GM12878 (cell line): ENCODE measurements at regions not wholly inside any gene's neighbourhood (a gene's known extent, or its start where the extent isn't known, plus 50 kb on each side); places are given as distances from the start of the nearest gene placed in this dataset.

Experiments
- ATAC-seq: fragments of 200-7000 bp; cut with Tn5 transposase; 3 replicates; pipeline ENCODE4 v1.9.1; 2020; ENCODE audit warnings: mild to moderate bottlenecking, moderate library complexity
- BruUV-seq: library from RNA; stranded (reverse); fragments of 400-500 nt; replicated peaks from 2 replicates; lab custom pipeline; 2021; lab: Mats Ljungman, UMichigan
- CTCF ChIA-PET: fragments of 300-600 bp; sonication (Branson Sonifier 250); formaldehyde crosslinking; extraction: SDS; loops from one replicate; lab custom pipeline; 2021; ENCODE audit warnings: inconsistent platforms; lab: Yijun Ruan, JAX
- POLR2A ChIA-PET: fragments of 350-600 bp; formaldehyde crosslinking; extraction: SDS; loops from one replicate; lab custom pipeline; 2021; ENCODE audit warnings: inconsistent platforms; lab: Charles Lee
- RAD21 ChIA-PET: fragments of 300-600 bp; sonication (Branson Sonifier 250); formaldehyde crosslinking; loops from one replicate; lab custom pipeline; 2023; ENCODE audit warnings: antibody characterized with exemption; ENCODE audit not compliant: unreplicated experiment; lab: Charles Lee
- SMC1A ChIA-PET: fragments of 300-600 bp; sonication (Branson Sonifier 250); formaldehyde crosslinking; loops from one replicate; lab custom pipeline; 2023; ENCODE audit not compliant: unreplicated experiment, uncharacterized antibody; lab: Charles Lee
- DNase-seq: peaks from one replicate; pipeline ENCODE4 v3.0.0-alpha.2; 2011; ENCODE audit warnings: low read depth, low spot score
- FAIRE-seq: peaks from 3 replicates; lab custom pipeline; 2011; peaks lifted over from hg19 to GRCh38; lab: Jason Lieb, UNC
- H2AFZ ChIP-seq: 2 replicates; pipeline ENCODE4 v1.6.0; 2011; ENCODE audit warnings: low read depth, low read length, control low read depth; ENCODE audit not compliant: control insufficient read depth
- H3K27ac ChIP-seq: 2 replicates; pipeline ENCODE4 v1.5.1; 2011; ENCODE audit warnings: control low read depth; ENCODE audit not compliant: control insufficient read depth, insufficient read depth
- H3K27me3 ChIP-seq, 2 experiments: replicated peaks in 1 of 2; 2 replicates each; pipeline versions ENCODE4 v1.6.0 to v1.6.1; 2011; ENCODE audit warnings: low read length in 1 of 2; ENCODE audit not compliant: control insufficient read depth in 2 of 2, insufficient read depth in 2 of 2
- H3K36me3 ChIP-seq, 2 experiments: 2 replicates each; pipeline ENCODE4 v1.5.1; 2011; ENCODE audit warnings: low read length in 1 of 2; ENCODE audit not compliant: control insufficient read depth in 2 of 2, insufficient read depth in 2 of 2
- H3K4me1 ChIP-seq: 2 replicates; pipeline ENCODE4 v1.6.1; 2011; ENCODE audit warnings: mild to moderate bottlenecking, low read length, moderate library complexity, mixed read lengths; ENCODE audit not compliant: control insufficient read depth, insufficient read depth
- H3K4me2 ChIP-seq: 2 replicates; pipeline ENCODE4 v1.6.0; 2011; ENCODE audit warnings: control low read depth; ENCODE audit not compliant: control insufficient read depth, insufficient read depth
- H3K4me3 ChIP-seq: fragments of 200-600 bp; sonication (generic); 2 replicates; pipeline ENCODE4 v1.5.1; 2016
- H3K79me2 ChIP-seq: 2 replicates; pipeline ENCODE4 v1.6.0; 2011; ENCODE audit warnings: low read length; ENCODE audit not compliant: control insufficient read depth, insufficient read depth
- H3K9ac ChIP-seq: 2 replicates; pipeline ENCODE4 v1.8.0; 2011; ENCODE audit warnings: low read length, control low read depth, mixed read lengths; ENCODE audit not compliant: control insufficient read depth, insufficient read depth
- H3K9me3 ChIP-seq: replicated peaks from 3 replicates; pipeline ENCODE4 v1.5.1; 2011; ENCODE audit warnings: mild to moderate bottlenecking, low read length; ENCODE audit not compliant: control insufficient read depth, insufficient read depth
- H4K20me1 ChIP-seq: 2 replicates; pipeline ENCODE4 v1.6.0; 2011; ENCODE audit not compliant: control insufficient read depth, insufficient read depth
- ATF3 ChIP-seq: IDR thresholded peaks from 2 replicates; pipeline ENCODE4 v1.6.1; 2011; ENCODE audit warnings: low read depth, mild to moderate bottlenecking, low read length, moderate library complexity, borderline replicate concordance; ENCODE audit errors: extremely low read depth
- BMI1 ChIP-seq: fragments of 450-650 bp; IDR thresholded peaks from 2 replicates; pipeline ENCODE4 v1.6.1; 2016; ENCODE audit warnings: mild to moderate bottlenecking, moderate library complexity, borderline replicate concordance
- CBFB ChIP-seq: IDR thresholded peaks from 2 replicates; pipeline ENCODE4 v1.6.1; 2016; ENCODE audit warnings: antibody characterized with exemption, low read depth
- CBX3 ChIP-seq: fragments of 200-600 bp; sonication (generic); IDR thresholded peaks from 2 replicates; pipeline ENCODE4 v1.6.1; 2016; ENCODE audit warnings: low read depth, borderline replicate concordance
- CHD1 ChIP-seq: IDR thresholded peaks from 2 replicates; pipeline ENCODE4 v1.6.1; 2012; ENCODE audit warnings: low read depth, low read length, improper control_type of control experiment
- EGR1 ChIP-seq, 2 experiments: IDR thresholded peaks; 1 replicate in 1 of 2; 2 replicates in 1 of 2; pipeline ENCODE4 v1.6.1; 2011 to 2012; ENCODE audit warnings: low read depth in 2 of 2, low read length in 2 of 2, borderline replicate concordance in 1 of 2, mild to moderate bottlenecking in 1 of 2, moderate library complexity in 1 of 2
- ESRRA ChIP-seq: IDR thresholded peaks from 2 replicates; pipeline ENCODE4 v1.6.1; 2012; ENCODE audit warnings: mild to moderate bottlenecking, low read length, improper control_type of control experiment
- LARP7 ChIP-seq: fragments of 450-650 bp; IDR thresholded peaks from 2 replicates; pipeline ENCODE4 v1.6.1; 2017; ENCODE audit warnings: mild to moderate bottlenecking
- RBBP5 ChIP-seq: fragments of 200-600 bp; sonication (generic); conservative IDR thresholded peaks from 2 replicates; pipeline ENCODE4 v1.6.1; 2016
- SPI1 ChIP-seq: IDR thresholded peaks from 2 replicates; pipeline ENCODE4 v1.6.1; 2011; ENCODE audit warnings: low read depth, mild to moderate bottlenecking, low read length, moderate library complexity, borderline replicate concordance; ENCODE audit not compliant: insufficient read depth
- SREBF2 ChIP-seq: IDR thresholded peaks from 2 replicates; pipeline ENCODE4 v1.6.1; 2012; ENCODE audit warnings: mild to moderate bottlenecking, low read length
- STAT3 ChIP-seq: IDR thresholded peaks from 2 replicates; pipeline ENCODE4 v1.6.1; 2011; ENCODE audit warnings: low read depth, low read length, improper control_type of control experiment
- ZBTB33 ChIP-seq: fragments of 450-650 bp; IDR thresholded peaks from 2 replicates; pipeline ENCODE4 v1.6.1; 2017; ENCODE audit warnings: mild to moderate bottlenecking
- ZBTB4 ChIP-seq: fragments of 450-650 bp; formaldehyde crosslinking; IDR thresholded peaks from 2 replicates; pipeline ENCODE4 v1.4.0; 2022; ENCODE audit warnings: mild to moderate bottlenecking, moderate library complexity
- WGBS: methylation state at CpG from one replicate; pipeline ENCODE4 v1.1.6; 2016; ENCODE audit warnings: low lambda C conversion rate; ENCODE audit not compliant: insufficient replicate concordance, insufficient coverage; ENCODE audit errors: missing lambda C conversion rate; 5-methylcytosine and 5-hydroxymethylcytosine counted together
- in situ Hi-C: fragments of 300-500 bp; cut with MboI; formaldehyde crosslinking; loops from 9 replicates; pipeline ENCODE4 v1.14.3; 2018; ENCODE audit warnings: mixed read lengths
- intact Hi-C: fragments of 100-400 bp; cut with micrococcal nuclease; formaldehyde crosslinking; loops from one replicate; pipeline ENCODE4 v1.14.2; 2022; ENCODE audit not compliant: unreplicated experiment

GRCh38 chr12:118526255-118527095 is 150.1 kb downstream of the SUDS3 start:
- no TSS peak for BruUV-seq
- no peaks in the 10 kb centered on the region for H3K9me3 ChIP-seq
- TF ChIP-seq CBX3 (no peak), EGR1 (IDR thresholded peaks at IDR 0.05; ENCODE audit: borderline replicate concordance in 1 of 2, low read depth in 2 of 2, low read length in 2 of 2) (no peak), ESRRA (no peak), CHD1 (no peak), ATF3 (no peak), CBFB (no peak), STAT3 (no peak), LARP7 (no peak), SREBF2 (no peak), ZBTB4 (CRISPR knock-in tag) (no peak), BMI1 (no peak), SPI1 (no peak), ZBTB33 (no peak), RBBP5 (no peak)
- no peaks in the 10 kb centered on the region for H4K20me1 ChIP-seq
- ChIA-PET CTCF (no interaction called here), POLR2A (no interaction called here), RAD21 (no interaction called here), SMC1A (no interaction called here)
- no peak overlapping the region for H3K9ac ChIP-seq
- FAIRE-seq (no peak), ATAC-seq (no peak), DNase-seq (no peak)
- H3K79me2 ChIP-seq: no peaks in the 10 kb centered on the region
- no peaks in the 10 kb centered on the region for H3K4me1 ChIP-seq
- H3K4me3 ChIP-seq: no peak overlapping the region
- intact Hi-C loops: no loop called here
- WGBS: 15% methylated on average over 6 of the region's 6 CpGs
- in situ Hi-C loops: no loop called here
- H2AFZ ChIP-seq: no peak overlapping the region
- no peaks in the 10 kb centered on the region for H3K27me3 ChIP-seq
- H3K36me3 ChIP-seq: no peaks in the 10 kb centered on the region
- no peak overlapping the region for H3K27ac ChIP-seq
- H3K4me2 ChIP-seq: no peak overlapping the region
